PFSK-1 (cell line): ENCODE measurements at regions not wholly inside any gene's neighbourhood (a gene's known extent, or its start where the extent isn't known, plus 50 kb on each side); places are given as distances from the start of the nearest gene placed in this dataset.

Experiments
- FOXP2 ChIP-seq: optimal IDR thresholded peaks from 2 replicates; pipeline ENCODE3; 2011; ENCODE audit warnings: borderline replicate concordance, control low read depth, inconsistent platforms; ENCODE audit not compliant: insufficient read depth; ENCODE audit errors: extremely low read length, extremely low read depth
- POLR2AphosphoS5 ChIP-seq: IDR thresholded peaks from 2 replicates; pipeline ENCODE4 v1.6.1; 2012; ENCODE audit warnings: low read depth, mild to moderate bottlenecking, control low read depth, low read length, moderate library complexity
- REST ChIP-seq, 2 experiments: IDR thresholded peaks; 2 replicates each; pipeline versions ENCODE4 v1.6.1 to v1.8.0; 2011 to 2012; ENCODE audit warnings: low read depth in 2 of 2, low read length in 2 of 2, control low read depth in 1 of 2, inconsistent platforms in 1 of 2, mild to moderate bottlenecking in 1 of 2, moderate library complexity in 1 of 2; ENCODE audit not compliant: insufficient read depth in 1 of 2
- SIN3A ChIP-seq: IDR thresholded peaks from 2 replicates; pipeline ENCODE4 v1.6.1; 2012; ENCODE audit warnings: mild to moderate bottlenecking, low read length, moderate library complexity, borderline replicate concordance; ENCODE audit not compliant: insufficient read depth
- TAF1 ChIP-seq: IDR thresholded peaks from 2 replicates; pipeline ENCODE4 v1.6.1; 2012; ENCODE audit warnings: low read length, control low read depth, borderline replicate concordance; ENCODE audit not compliant: insufficient read depth

DNA sequence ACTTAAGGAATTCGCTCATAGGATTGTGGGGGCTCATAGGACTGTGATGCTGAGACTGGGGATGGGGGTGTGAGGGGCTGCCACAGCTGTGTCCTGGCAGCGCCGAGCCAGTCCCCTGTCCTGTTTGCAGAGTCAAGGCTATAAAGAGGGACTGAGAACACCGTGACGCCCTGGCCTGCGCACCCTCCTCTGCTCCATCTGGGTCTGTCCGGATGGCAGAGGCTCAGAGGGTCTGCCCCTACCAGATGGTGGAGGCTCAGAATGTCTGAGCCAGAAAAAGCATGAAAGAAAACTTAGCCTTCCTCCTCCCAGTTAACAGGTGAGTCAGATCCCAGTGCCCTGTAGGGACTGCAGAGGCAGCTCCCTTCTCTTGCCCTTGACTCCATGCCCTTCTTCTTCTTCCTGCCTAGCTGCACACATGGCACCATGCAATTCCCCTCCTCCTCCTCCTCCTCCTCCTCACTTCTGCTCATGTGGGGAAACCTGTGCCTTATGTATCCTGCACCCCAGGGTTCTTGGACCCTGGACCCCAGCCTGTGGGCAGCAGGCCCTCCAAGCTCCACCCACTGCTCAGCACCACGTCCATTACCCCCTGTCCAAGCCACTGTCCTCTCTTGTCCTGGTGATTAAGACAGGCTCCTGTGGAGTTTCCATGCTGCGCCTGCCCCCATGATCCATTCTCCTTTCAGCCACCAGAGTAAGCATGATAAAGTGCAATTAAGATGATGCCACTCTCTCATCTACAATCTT, 410.0 kb upstream of the SULF2 start:
- no peak for TF ChIP-seq SIN3A
- no peak for TF ChIP-seq FOXP2
- no peak for TF ChIP-seq REST (IDR thresholded peaks at IDR 0.05; ENCODE audit: insufficient read depth in 1 of 2, low read depth in 2 of 2, low read length in 2 of 2)
- no peak for TF ChIP-seq POLR2AphosphoS5
- no peak for TF ChIP-seq TAF1
